ENCODE measurements at regions not wholly inside any gene's neighbourhood (a gene's known extent, or its start where the extent isn't known, plus 50 kb on each side); places are given as distances from the start of the nearest gene placed in this dataset.

DNA sequence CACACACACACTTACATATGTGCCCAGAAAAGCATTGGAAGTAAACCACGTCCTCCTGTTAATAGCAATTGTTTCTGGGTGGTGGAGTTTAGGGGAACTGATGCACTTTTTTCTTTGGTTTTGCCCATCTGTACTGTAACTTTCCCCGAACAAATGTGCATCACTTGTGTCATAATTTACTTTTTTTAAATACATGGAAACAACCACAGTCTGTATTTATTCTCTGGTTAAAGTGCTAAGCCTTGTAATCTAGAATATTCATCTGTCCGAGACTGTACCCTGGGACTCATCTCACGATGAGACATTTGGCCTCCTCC, 61.5 kb upstream of the CD93 start:
- no peaks in the 10 kb centered on the region for H3K36me3 ChIP-seq (ENCODE audit: control insufficient read depth in 2 of 2, insufficient read depth in 1 of 2, low read length in 2 of 2)
- POLR2A ChIA-PET = no interaction called here
- CTCF ChIA-PET = no interaction called here
- no peak overlapping the region for H3K27ac ChIP-seq (ENCODE audit: extremely low read depth, low read depth, low read length)
- no peaks in the 10 kb centered on the region for H3K9me3 ChIP-seq (ENCODE audit: control insufficient read depth, insufficient read depth, low read depth, low read length)
- TF ChIP-seq, protein P1, sequence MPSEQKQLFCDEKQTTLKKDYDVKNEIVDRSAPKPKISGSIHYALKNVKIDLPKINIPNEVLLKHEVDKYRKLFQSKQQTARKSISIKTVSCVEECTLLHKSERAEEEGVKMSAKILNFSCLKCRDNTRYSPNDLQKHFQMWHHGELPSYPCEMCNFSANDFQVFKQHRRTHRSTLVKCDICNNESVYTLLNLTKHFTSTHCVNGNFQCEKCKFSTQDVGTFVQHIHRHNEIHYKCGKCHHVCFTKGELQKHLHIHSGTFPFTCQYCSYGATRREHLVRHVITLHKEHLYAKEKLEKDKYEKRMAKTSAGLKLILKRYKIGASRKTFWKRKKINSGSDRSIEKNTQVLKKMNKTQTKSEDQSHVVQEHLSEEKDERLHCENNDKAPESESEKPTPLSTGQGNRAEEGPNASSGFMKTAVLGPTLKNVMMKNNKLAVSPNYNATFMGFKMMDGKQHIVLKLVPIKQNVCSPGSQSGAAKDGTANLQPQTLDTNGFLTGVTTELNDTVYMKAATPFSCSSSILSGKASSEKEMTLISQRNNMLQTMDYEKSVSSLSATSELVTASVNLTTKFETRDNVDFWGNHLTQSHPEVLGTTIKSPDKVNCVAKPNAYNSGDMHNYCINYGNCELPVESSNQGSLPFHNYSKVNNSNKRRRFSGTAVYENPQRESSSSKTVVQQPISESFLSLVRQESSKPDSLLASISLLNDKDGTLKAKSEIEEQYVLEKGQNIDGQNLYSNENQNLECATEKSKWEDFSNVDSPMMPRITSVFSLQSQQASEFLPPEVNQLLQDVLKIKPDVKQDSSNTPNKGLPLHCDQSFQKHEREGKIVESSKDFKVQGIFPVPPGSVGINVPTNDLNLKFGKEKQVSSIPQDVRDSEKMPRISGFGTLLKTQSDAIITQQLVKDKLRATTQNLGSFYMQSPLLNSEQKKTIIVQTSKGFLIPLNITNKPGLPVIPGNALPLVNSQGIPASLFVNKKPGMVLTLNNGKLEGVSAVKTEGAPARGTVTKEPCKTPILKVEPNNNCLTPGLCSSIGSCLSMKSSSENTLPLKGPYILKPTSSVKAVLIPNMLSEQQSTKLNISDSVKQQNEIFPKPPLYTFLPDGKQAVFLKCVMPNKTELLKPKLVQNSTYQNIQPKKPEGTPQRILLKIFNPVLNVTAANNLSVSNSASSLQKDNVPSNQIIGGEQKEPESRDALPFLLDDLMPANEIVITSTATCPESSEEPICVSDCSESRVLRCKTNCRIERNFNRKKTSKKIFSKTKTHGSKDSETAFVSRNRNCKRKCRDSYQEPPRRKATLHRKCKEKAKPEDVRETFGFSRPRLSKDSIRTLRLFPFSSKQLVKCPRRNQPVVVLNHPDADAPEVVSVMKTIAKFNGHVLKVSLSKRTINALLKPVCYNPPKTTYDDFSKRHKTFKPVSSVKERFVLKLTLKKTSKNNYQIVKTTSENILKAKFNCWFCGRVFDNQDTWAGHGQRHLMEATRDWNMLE (tag by site-specific recombination; conservative IDR thresholded peaks at IDR 0.05; ENCODE audit: low read depth) = no peak
- TF ChIP-seq, protein P2, sequence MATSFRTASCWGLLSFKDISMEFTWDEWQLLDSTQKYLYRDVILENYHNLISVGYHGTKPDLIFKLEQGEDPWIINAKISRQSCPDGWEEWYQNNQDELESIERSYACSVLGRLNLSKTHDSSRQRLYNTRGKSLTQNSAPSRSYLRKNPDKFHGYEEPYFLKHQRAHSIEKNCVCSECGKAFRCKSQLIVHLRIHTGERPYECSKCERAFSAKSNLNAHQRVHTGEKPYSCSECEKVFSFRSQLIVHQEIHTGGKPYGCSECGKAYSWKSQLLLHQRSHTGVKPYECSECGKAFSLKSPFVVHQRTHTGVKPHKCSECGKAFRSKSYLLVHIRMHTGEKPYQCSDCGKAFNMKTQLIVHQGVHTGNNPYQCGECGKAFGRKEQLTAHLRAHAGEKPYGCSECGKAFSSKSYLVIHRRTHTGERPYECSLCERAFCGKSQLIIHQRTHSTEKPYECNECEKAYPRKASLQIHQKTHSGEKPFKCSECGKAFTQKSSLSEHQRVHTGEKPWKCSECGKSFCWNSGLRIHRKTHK (tag by site-specific recombination; IDR thresholded peaks at IDR 0.05) = no peak
- TF ChIP-seq ZNF768 (tag by site-specific recombination; IDR thresholded peaks at IDR 0.05) (no peak), ZNF266 (tag by site-specific recombination; IDR thresholded peaks at IDR 0.05; ENCODE audit: low read depth) (no peak), GLI2 (tag by site-specific recombination; IDR thresholded peaks at IDR 0.05; ENCODE audit: borderline replicate concordance, low read depth) (no peak), KLF16 (tag by site-specific recombination; IDR thresholded peaks at IDR 0.05) (no peak), ZNF596 (tag by site-specific recombination; IDR thresholded peaks at IDR 0.05) (no peak), MEIS1 (CRISPR knock-in tag; IDR thresholded peaks at IDR 0.05; ENCODE audit: borderline replicate concordance) (no peak), ZNF211 (tag by site-specific recombination; IDR thresholded peaks at IDR 0.05; ENCODE audit: low read depth) (no peak), MYNN (tag by site-specific recombination; IDR thresholded peaks at IDR 0.05; ENCODE audit: borderline replicate concordance) (no peak), GLI4 (tag by site-specific recombination; IDR thresholded peaks at IDR 0.05) (no peak), ZNF239 (tag by site-specific recombination; IDR thresholded peaks at IDR 0.05) (no peak)
- TF ChIP-seq, protein P3, sequence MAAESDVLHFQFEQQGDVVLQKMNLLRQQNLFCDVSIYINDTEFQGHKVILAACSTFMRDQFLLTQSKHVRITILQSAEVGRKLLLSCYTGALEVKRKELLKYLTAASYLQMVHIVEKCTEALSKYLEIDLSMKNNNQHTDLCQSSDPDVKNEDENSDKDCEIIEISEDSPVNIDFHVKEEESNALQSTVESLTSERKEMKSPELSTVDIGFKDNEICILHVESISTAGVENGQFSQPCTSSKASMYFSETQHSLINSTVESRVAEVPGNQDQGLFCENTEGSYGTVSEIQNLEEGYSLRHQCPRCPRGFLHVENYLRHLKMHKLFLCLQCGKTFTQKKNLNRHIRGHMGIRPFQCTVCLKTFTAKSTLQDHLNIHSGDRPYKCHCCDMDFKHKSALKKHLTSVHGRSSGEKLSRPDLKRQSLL (tag by site-specific recombination; IDR thresholded peaks at IDR 0.05) = no peak
- TF ChIP-seq, protein P4, sequence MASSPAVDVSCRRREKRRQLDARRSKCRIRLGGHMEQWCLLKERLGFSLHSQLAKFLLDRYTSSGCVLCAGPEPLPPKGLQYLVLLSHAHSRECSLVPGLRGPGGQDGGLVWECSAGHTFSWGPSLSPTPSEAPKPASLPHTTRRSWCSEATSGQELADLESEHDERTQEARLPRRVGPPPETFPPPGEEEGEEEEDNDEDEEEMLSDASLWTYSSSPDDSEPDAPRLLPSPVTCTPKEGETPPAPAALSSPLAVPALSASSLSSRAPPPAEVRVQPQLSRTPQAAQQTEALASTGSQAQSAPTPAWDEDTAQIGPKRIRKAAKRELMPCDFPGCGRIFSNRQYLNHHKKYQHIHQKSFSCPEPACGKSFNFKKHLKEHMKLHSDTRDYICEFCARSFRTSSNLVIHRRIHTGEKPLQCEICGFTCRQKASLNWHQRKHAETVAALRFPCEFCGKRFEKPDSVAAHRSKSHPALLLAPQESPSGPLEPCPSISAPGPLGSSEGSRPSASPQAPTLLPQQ (tag by site-specific recombination; IDR thresholded peaks at IDR 0.05) = no peak
- TF ChIP-seq, protein P5, sequence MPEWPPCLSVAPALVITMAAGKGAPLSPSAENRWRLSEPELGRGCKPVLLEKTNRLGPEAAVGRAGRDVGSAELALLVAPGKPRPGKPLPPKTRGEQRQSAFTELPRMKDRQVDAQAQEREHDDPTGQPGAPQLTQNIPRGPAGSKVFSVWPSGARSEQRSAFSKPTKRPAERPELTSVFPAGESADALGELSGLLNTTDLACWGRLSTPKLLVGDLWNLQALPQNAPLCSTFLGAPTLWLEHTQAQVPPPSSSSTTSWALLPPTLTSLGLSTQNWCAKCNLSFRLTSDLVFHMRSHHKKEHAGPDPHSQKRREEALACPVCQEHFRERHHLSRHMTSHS (tag by site-specific recombination; IDR thresholded peaks at IDR 0.05) = no peak
- no peak overlapping the region for H3K4me3 ChIP-seq (ENCODE audit: low read depth, low read length)
- no peaks in the 10 kb centered on the region; the same call in 1 of the 2 replicates for H3K4me1 ChIP-seq (ENCODE audit: control insufficient read depth, insufficient read depth, low read length)
